Renal cortex interstitium (tissue), 11 donors: ENCODE measurements at regions not wholly inside any gene's neighbourhood (a gene's known extent, or its start where the extent isn't known, plus 50 kb on each side); places are given as distances from the start of the nearest gene placed in this dataset.
A peak's percentile ranks its signal among the peaks of the same experiment; 100 is the strongest.

Experiments
- DNase-seq, 11 donors: peaks; one replicate each; pipeline ENCODE4 v3.0.0-alpha.2; 2013; ENCODE audit warnings: low read depth in 9 of 11, low spot score in 4 of 11; ENCODE audit errors: extremely low read depth in 1 of 11

- DNase-seq, result no peak
Observed at GRCh38 chr5:53424686-53425615, 55.5 kb upstream of the FST start.

GRCh38 chr5:53425687-53426511 lies 54.5 kb upstream of the FST start:
- peak in 4 of 11 donors; percentile 7 to 22 (median 14) for DNase-seq

GRCh38 chr5:53426512-53426830 lies 54.0 kb upstream of the FST start:
- DNase-seq, result no peak

- DNase-seq, result no peak
Observed at GRCh38 chr5:53426878-53427277, 53.6 kb upstream of the FST start.

GRCh38 chr5:53427965-53428364 lies 52.5 kb upstream of the FST start:
- DNase-seq, result no peak

GRCh38 chr5:53429706-53430105 lies 50.7 kb upstream of the FST start:
- DNase-seq, result no peak

- peak in 1 of 11 donors; percentile 6 for DNase-seq
Observed at GRCh38 chr5:53430618-53431252, 49.7 kb upstream of the FST start.
